SU-DHL-6 (cell line): ENCODE measurements at regions not wholly inside any gene's neighbourhood (a gene's known extent, or its start where the extent isn't known, plus 50 kb on each side); places are given as distances from the start of the nearest gene placed in this dataset.

Experiments
- EZH2phosphoT487 ChIP-seq: fragments of 200-600 bp; sonication (generic), shearing (Covaris generic); conservative IDR thresholded peaks from 2 replicates; pipeline ENCODE4 v1.6.1; 2018; ENCODE audit warnings: mild to moderate bottlenecking, antibody characterized with exemption, low read length, moderate library complexity, mixed read lengths
- TF ChIP-seq, protein P1 (sequence below): fragments of 200-600 bp; sonication (generic); IDR thresholded peaks from one replicate; pipeline ENCODE4 v1.5.1; 2017; ENCODE audit warnings: antibody characterized with exemption, mild to moderate bottlenecking, low read length, moderate library complexity; ENCODE audit not compliant: insufficient read depth, poor library complexity, severe bottlenecking

DNA sequence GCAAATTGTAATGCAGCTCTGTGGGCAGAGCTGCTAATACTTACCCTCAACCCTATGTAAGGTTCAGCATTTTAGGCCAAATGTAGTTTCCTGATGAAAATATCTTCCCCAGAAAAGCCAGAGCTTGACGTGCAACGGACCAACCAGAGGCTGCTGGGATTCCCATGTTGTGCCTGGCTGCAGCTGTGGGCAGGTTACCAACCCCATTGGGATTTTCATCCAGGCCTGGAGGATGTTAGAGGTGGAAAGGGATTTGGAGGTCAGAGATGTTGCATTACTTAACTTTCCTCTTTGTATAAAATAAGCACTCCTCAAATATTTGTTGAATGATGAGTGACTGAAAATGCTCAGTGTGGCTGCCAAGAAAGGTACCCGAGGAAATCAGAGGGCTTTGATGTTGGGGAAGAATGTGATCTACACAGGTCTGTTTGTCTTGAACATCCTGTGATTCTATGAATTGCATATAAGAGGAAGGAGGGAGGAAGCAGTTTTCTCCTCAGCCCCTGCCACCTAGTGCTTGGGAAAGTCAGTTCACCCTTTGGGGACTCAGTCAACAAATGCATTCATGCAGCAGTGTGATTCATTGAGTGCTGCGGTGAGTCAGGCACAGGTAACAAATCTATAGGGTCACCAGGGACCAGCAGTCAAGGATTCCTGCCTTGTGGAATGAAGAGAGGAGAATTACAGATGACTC lies 487.2 kb downstream of the RPS24 start:
- TF ChIP-seq, protein P1, sequence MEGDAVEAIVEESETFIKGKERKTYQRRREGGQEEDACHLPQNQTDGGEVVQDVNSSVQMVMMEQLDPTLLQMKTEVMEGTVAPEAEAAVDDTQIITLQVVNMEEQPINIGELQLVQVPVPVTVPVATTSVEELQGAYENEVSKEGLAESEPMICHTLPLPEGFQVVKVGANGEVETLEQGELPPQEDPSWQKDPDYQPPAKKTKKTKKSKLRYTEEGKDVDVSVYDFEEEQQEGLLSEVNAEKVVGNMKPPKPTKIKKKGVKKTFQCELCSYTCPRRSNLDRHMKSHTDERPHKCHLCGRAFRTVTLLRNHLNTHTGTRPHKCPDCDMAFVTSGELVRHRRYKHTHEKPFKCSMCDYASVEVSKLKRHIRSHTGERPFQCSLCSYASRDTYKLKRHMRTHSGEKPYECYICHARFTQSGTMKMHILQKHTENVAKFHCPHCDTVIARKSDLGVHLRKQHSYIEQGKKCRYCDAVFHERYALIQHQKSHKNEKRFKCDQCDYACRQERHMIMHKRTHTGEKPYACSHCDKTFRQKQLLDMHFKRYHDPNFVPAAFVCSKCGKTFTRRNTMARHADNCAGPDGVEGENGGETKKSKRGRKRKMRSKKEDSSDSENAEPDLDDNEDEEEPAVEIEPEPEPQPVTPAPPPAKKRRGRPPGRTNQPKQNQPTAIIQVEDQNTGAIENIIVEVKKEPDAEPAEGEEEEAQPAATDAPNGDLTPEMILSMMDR, result no peak
- no peak for TF ChIP-seq EZH2phosphoT487
